CD14-positive monocyte (primary cell): ENCODE measurements at regions not wholly inside any gene's neighbourhood (a gene's known extent, or its start where the extent isn't known, plus 50 kb on each side); places are given as distances from the start of the nearest gene placed in this dataset. TPM values are rescaled to one million over a fixed set of nuclear protein-coding genes. Genes with fewer than 3 reads are reported as not detected.

Experiments used
- DNase-seq, 3 donors: peaks; one replicate each; pipeline ENCODE4 v3.0.0-alpha.2; 2011 to 2022
- H2AFZ ChIP-seq: 2 replicates; pipeline ENCODE4 v1.6.0; 2012; ENCODE audit warnings: mild to moderate bottlenecking, low read depth, low read length, inconsistent platforms; ENCODE audit not compliant: insufficient read depth, poor library complexity, severe bottlenecking
- H3K27ac ChIP-seq, 2 donors: 1 replicate in 1 of 2; 2 replicates in 1 of 2; pipeline ENCODE4 v1.5.1; 2012 to 2013; ENCODE audit warnings: low read length in 2 of 2, control low read depth in 1 of 2, inconsistent platforms in 1 of 2, low read depth in 1 of 2, mild to moderate bottlenecking in 1 of 2
- H3K27me3 ChIP-seq, 2 donors: one replicate each; pipeline versions ENCODE4 v1.6.0 to v1.6.1; 2011 to 2013; ENCODE audit warnings: low read length in 2 of 2; ENCODE audit not compliant: control insufficient read depth in 2 of 2, insufficient read depth in 2 of 2
- H3K36me3 ChIP-seq, 2 donors: replicated peaks in 1 of 2; 1 replicate in 1 of 2; 2 replicates in 1 of 2; pipeline versions ENCODE4 v1.5.1 to v1.6.1; 2012 to 2013; ENCODE audit warnings: low read length in 2 of 2, control low read depth in 1 of 2, inconsistent platforms in 1 of 2, mild to moderate bottlenecking in 1 of 2; ENCODE audit not compliant: insufficient read depth in 2 of 2, control insufficient read depth in 1 of 2
- H3K4me1 ChIP-seq, 2 donors: 1 replicate in 1 of 2; 2 replicates in 1 of 2; pipeline versions ENCODE4 v1.5.1 to v1.6.1; 2012 to 2013; ENCODE audit warnings: low read length in 2 of 2, control low read depth in 1 of 2, inconsistent platforms in 1 of 2, mild to moderate bottlenecking in 1 of 2, moderate library complexity in 1 of 2; ENCODE audit not compliant: insufficient read depth in 2 of 2, control insufficient read depth in 1 of 2
- H3K4me2 ChIP-seq: replicated peaks from 2 replicates; pipeline ENCODE3; 2012; ENCODE audit warnings: low read length, moderate library complexity, mild to moderate bottlenecking; ENCODE audit not compliant: poor library complexity, severe bottlenecking; ENCODE audit errors: extremely low read depth
- H3K4me3 ChIP-seq, 3 experiments: fragments of 200-600 bp in 1 of 3; sonication (generic) in 1 of 3; replicated peaks in 1 of 3; 1 replicate in 2 of 3; 2 replicates in 1 of 3; pipeline ENCODE4 v1.5.1; 2011 to 2013; ENCODE audit warnings: low read length in 3 of 3, mild to moderate bottlenecking in 3 of 3, control low read depth in 2 of 3, low read depth in 2 of 3, inconsistent platforms in 1 of 3, moderate library complexity in 1 of 3
- H3K79me2 ChIP-seq: 2 replicates; pipeline ENCODE4 v1.6.0; 2012; ENCODE audit warnings: mild to moderate bottlenecking, control low read depth, inconsistent platforms, low read length, moderate library complexity; ENCODE audit not compliant: insufficient read depth
- H3K9ac ChIP-seq: 2 replicates; pipeline ENCODE4 v1.6.0; 2017; ENCODE audit warnings: low read length, mild to moderate bottlenecking; ENCODE audit not compliant: insufficient read depth, poor library complexity, severe bottlenecking
- H3K9me3 ChIP-seq, 2 donors: replicated peaks in 1 of 2; 1 replicate in 1 of 2; 2 replicates in 1 of 2; pipeline versions ENCODE4 v1.5.1 to v1.6.1; 2012 to 2013; ENCODE audit warnings: low read length in 2 of 2, control low read depth in 1 of 2; ENCODE audit not compliant: control insufficient read depth in 1 of 2, insufficient read depth in 1 of 2
- H4K20me1 ChIP-seq: 2 replicates; pipeline ENCODE4 v1.6.0; 2012; ENCODE audit warnings: mild to moderate bottlenecking, low read length, control low read depth, moderate library complexity; ENCODE audit not compliant: insufficient read depth
- H3K27ac Mint-ChIP-seq, 7 donors: one replicate each; pipeline ENCODE4 v1.8.0; 2020; ENCODE audit warnings: mild to moderate bottlenecking in 7 of 7, mixed read lengths in 7 of 7, moderate library complexity in 6 of 7, inconsistent platforms in 2 of 7
- H3K27me3 Mint-ChIP-seq, 3 donors: one replicate each; pipeline ENCODE4 v1.8.0; 2021 to 2022; ENCODE audit warnings: low read depth in 3 of 3, mild to moderate bottlenecking in 3 of 3, mixed read lengths in 3 of 3, moderate library complexity in 3 of 3, inconsistent platforms in 1 of 3
- H3K36me3 Mint-ChIP-seq, 2 donors: one replicate each; pipeline ENCODE4 v1.8.0; 2020; ENCODE audit warnings: mixed read lengths in 2 of 2, inconsistent platforms in 1 of 2, mild to moderate bottlenecking in 1 of 2
- H3K4me1 Mint-ChIP-seq: one replicate; pipeline ENCODE4 v1.8.0; 2020; ENCODE audit warnings: mild to moderate bottlenecking, mixed read lengths
- H3K4me3 Mint-ChIP-seq, 2 donors: one replicate each; pipeline ENCODE4 v1.8.0; 2020; ENCODE audit warnings: mild to moderate bottlenecking in 2 of 2, mixed read lengths in 2 of 2, moderate library complexity in 1 of 2
- H3K9me3 Mint-ChIP-seq, 7 donors: one replicate each; pipeline ENCODE4 v1.8.0; 2020 to 2022; ENCODE audit warnings: mixed read lengths in 7 of 7, mild to moderate bottlenecking in 6 of 7, moderate library complexity in 6 of 7, inconsistent platforms in 2 of 7
- CTCF ChIP-seq: fragments of 200-600 bp; IDR thresholded peaks from one replicate; pipeline ENCODE4 v1.8.0; 2022; ENCODE audit warnings: antibody characterized with exemption, mild to moderate bottlenecking
- WGBS: methylation state at CpG from one replicate; pipeline ENCODE4 v1.1.5; 2013; ENCODE audit warnings: missing lambda C conversion rate; ENCODE audit not compliant: insufficient coverage; 5-methylcytosine and 5-hydroxymethylcytosine counted together
- intact Hi-C, 2 donors: fragments of 100-400 bp; cut with micrococcal nuclease; formaldehyde crosslinking; loops; one replicate each; pipeline versions ENCODE4 v1.15.0 to v1.15.1; 2023
- small RNA-seq: library from RNA; depleted of rRNA; stranded (forward); fragments of <200 nt; gene quantifications from one replicate; pipeline ENCODE3, GENCODE V24; 2012; ENCODE audit warnings: low read depth; ENCODE audit not compliant: insufficient read length

- H3K27ac Mint-ChIP-seq = no peak overlapping the region
- H4K20me1 ChIP-seq = no peaks in the 10 kb centered on the region
- no peak for TF ChIP-seq CTCF
- no peak overlapping the region for H3K4me2 ChIP-seq
- no peaks in the 10 kb centered on the region for H3K36me3 ChIP-seq
- no peak for DNase-seq
- H2AFZ ChIP-seq = no peak overlapping the region
- no peaks in the 10 kb centered on the region for H3K27me3 ChIP-seq
- no peak overlapping the region for H3K4me3 Mint-ChIP-seq
- H3K79me2 ChIP-seq = no peaks in the 10 kb centered on the region
- H3K9ac ChIP-seq = no peak overlapping the region
- no peaks in the 10 kb centered on the region for H3K36me3 Mint-ChIP-seq
- H3K4me1 ChIP-seq = no peaks in the 10 kb centered on the region
- no peak overlapping the region for H3K27ac ChIP-seq
- H3K9me3 Mint-ChIP-seq = peaks cover 1 to 9% (median 4%) of the 10 kb centered on the region in 7 donors
- no CpG with 5 or more reads among the region's 2 CpGs for WGBS
- no peak overlapping the region for H3K4me3 ChIP-seq
- peaks cover 3 to 6% of the 10 kb centered on the region in 2 donors for H3K9me3 ChIP-seq
- intact Hi-C loops = no loop called here
- H3K27me3 Mint-ChIP-seq = no peaks in the 10 kb centered on the region
- H3K4me1 Mint-ChIP-seq = no peaks in the 10 kb centered on the region
Observed at GRCh38 chr4:148497258-148497657, 55.0 kb upstream of the NR3C2 start.

- Histone ChIP-seq H3K27me3 (no peaks in the 10 kb centered on the region), H2AFZ (no peak overlapping the region), H3K36me3 (no peaks in the 10 kb centered on the region), H4K20me1 (no peaks in the 10 kb centered on the region), H3K27ac (no peak overlapping the region), H3K9me3 (no peaks in the 10 kb centered on the region), H3K79me2 (no peaks in the 10 kb centered on the region), H3K4me2 (no peak overlapping the region), H3K9ac (no peak overlapping the region), H3K4me1 (no peaks in the 10 kb centered on the region), H3K4me3 (no peak overlapping the region)
- peaks cover 0 to 3% (median 0%) of the 10 kb centered on the region in 7 donors for H3K9me3 Mint-ChIP-seq
- H3K4me3 Mint-ChIP-seq = no peak overlapping the region
- no peak overlapping the region for H3K27ac Mint-ChIP-seq
- no peak for TF ChIP-seq CTCF
- DNase-seq = no peak
- H3K27me3 Mint-ChIP-seq = no peaks in the 10 kb centered on the region
- WGBS = no CpG with 5 or more reads among the region's 1 CpG
- H3K4me1 Mint-ChIP-seq = no peaks in the 10 kb centered on the region
- no peaks in the 10 kb centered on the region for H3K36me3 Mint-ChIP-seq
- intact Hi-C loops = no loop called here
Observed at GRCh38 chr4:148495463-148495862, 53.2 kb upstream of the NR3C2 start.

Small RNA genes lying in the stretch of these regions (small RNA-seq; reads per million reads assigned to genes)
- gene RNA5SP166 (not detected), gene RNU7-197P (not detected)
